GM21423 (cell line): ENCODE measurements at regions not wholly inside any gene's neighbourhood (a gene's known extent, or its start where the extent isn't known, plus 50 kb on each side); places are given as distances from the start of the nearest gene placed in this dataset.
"Not testable (repeated sequence)": the region's sequence is repeated elsewhere in the genome, so short reads cannot be mapped to it uniquely, and the experiment has no call there.

Source experiments
- ATAC-seq: cut with Tn5 transposase; IDR thresholded peaks from one replicate; pipeline ENCODE4 v1.9.1; 2021; ENCODE audit warnings: mild to moderate bottlenecking, moderate library complexity; ENCODE audit not compliant: unreplicated experiment

DNA sequence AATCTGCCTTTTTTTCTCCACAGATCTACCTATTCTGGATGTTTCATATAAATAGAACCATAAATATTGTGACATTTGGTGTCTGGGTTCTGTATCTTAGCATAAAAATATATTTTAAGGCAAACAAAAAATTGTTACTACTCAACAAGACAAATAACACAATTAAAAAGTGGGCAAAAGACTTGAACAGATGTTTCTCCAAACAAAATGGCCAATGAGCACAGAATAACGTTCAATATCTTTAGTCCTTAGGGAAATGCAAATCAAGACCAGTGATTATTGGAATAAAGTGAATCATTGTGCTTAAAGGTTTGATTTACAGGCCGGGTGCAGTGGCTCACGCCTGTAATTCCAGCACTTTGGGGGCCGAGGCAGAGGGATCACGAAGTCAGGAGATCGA, 1331.3 kb downstream of the AACS start:
- ATAC-seq, result no peak

- ATAC-seq, result no peak
Observed at GRCh38 chr12:126397071-126397581, 1331.9 kb downstream of the AACS start.

DNA sequence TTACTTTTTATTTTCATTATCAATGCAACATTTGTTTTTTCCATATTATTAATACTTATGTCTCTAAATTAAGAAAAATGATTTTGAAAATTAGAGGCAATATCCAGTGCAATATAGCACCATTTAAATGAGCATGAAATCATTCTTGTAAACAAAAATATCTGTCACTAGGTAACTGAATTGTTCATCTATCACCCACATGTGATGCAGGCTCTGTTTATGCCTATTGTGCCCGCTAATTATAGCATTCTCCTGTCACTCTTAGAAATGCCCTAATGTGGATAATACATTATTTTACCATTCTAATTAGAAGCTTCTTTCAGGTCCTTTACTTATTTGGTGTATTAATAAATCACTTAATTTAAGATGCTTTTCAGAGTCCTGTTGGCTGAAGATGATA, 1332.4 kb downstream of the AACS start:
- ATAC-seq, result no peak

DNA sequence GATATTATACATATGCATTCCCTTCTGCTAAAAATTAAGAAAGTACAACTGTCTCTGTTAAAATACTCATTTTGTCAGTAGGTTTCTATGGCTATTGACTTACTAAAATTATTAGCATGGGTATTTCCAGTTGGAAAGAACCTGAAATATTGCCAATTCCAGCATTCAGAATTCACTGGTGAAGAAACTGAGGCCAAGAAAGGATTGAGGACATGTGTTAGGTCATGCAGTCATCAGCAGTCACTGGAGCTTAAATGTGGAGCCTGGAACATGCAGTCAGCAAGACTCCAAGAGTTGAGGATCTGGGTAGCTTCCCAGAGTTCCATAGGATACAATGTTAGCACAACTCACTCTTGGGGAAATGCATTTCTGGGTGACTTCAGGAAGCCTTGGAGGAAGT, 1335.6 kb downstream of the AACS start:
- no peak for ATAC-seq

- no peak for ATAC-seq
Observed at GRCh38 chr12:126404293-126404881, 1339.2 kb downstream of the AACS start.

DNA sequence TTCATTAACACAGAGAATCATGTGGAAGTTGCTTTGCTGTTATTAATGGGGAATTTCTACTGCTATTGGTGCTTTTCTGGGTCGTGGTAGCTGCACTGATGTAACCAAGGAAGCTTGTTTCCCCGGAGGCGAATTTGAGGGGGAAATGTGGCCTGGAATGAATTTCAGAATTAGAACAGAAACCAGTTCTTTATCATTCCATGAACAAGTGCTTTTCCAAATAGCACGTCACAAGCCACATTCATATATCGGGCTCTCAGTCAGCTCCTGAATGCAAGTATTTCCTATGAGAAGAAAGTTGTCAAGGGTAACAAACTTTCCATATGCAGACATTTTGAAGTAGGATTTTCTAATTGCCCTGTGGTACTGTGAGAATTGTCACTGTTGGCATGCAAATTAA, 1353.2 kb downstream of the AACS start:
- no peak for ATAC-seq

DNA sequence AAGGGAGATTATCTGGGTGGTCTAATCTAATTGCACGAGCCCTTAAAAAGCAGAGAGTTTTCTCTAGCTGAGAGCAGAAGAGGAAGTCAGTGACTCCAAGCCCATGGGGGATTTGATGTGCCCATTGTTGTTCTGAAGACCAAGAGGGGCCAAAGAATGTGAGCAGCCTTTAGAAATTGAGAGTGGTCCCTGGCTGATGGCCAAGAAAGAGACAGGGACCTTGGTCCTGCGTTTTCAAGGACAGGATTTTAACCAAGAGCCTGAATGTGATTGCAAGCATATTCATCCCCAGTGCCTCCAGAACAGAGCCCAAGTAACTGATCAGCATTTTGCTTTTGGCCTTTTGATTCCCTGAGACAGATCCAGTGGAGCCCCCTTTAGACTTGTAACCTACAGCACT, 1353.9 kb downstream of the AACS start:
- no peak for ATAC-seq

- ATAC-seq, result no peak
Observed at GRCh38 chr12:126424696-126425095, 1359.5 kb downstream of the AACS start.

- ATAC-seq, result no peak
Observed at GRCh38 chr12:126425264-126425663, 1360.0 kb downstream of the AACS start.

GRCh38 chr12:126428769-126429168, 1363.5 kb downstream of the AACS start:
- no peak for ATAC-seq

DNA sequence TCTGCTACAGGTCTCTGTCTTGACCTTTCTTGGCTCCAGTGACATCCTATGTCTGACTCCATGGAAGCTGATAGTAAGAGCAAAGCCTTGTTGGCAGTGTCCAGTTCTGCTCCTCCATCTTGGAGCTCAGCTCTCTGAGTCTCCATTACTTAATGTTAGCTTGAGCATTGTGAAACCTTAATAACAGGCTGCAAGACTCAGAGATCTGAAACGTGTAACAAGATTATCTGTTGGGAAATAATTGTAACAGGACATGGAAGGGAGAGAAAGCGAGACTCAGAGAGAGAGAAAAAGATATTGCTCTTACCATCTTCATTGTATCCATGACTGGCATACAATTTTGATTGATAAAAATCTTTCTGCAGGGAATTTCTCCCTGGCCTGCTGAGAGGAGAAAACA, 1365.7 kb downstream of the AACS start:
- no peak for ATAC-seq

GRCh38 chr12:126431767-126432166, 1366.5 kb downstream of the AACS start:
- no peak for ATAC-seq

DNA sequence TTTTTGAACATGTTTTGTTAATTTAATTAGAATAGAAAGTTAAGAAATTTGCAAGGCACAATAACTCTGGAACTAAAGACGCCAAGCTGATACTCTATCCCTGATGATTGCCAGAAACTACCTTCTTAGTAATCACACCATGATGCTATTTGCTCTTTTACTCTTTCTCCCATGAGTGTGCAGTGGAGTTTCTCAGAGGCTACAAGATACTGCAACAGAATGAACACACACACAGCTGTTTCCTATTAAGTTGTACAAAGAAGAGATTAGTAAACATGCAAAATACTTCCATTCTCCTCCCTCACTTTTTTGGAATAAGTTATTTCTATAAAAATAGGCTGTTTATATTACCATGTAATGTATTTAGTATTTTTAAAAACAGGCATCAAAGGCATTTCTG, 1367.5 kb downstream of the AACS start:
- ATAC-seq, result no peak

DNA sequence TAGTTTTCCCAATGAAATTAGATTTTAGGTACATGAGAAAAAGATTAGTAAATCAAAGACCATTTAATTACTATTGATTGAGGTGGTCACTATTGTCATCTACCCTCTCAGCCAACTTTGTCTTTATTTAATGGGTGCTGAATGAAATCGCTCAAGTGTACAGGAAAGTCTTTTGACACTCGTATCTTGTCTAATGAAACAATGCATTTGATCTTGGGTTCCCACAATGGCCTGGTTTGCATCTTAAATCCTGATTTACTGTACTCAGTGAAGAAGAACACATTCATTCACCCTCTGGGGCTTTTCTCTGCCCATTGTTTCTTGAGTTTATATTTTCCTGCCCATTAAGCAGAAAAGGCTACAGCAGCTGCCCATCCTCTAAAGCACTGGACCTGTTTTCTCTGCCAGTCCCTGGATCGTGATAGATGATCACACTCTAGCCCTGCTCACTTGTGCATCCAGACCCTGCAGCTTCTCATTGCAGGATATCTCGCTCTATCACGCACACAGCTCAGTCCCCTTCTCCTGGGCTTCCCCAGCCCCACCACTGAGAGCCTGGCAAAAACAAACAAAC, 1369.3 kb downstream of the AACS start:
- ATAC-seq, result no peak

- no peak for ATAC-seq
Observed at GRCh38 chr12:126436041-126436440, 1370.8 kb downstream of the AACS start.

GRCh38 chr12:126437934-126438333, 1372.7 kb downstream of the AACS start:
- no peak for ATAC-seq

DNA sequence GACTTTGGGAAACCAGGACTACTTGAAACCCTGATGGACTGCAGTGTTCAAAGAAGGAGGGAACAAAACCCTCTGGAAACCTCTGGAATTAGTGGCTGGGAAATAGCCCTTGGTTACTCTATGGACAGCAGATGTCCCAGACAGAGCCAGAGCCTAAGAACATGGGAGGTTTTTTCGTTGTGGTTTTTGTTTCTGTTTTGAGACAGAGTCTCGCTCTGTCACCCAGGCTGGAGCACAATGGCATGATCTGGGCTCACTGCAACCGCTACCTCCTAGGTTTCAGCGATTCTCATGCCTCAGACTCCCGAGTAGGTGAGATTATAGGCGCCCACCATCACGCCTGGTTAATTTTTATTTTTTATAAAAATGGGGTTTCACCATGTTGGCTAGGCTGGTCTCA, 1378.7 kb downstream of the AACS start:
- ATAC-seq, result no peak

DNA sequence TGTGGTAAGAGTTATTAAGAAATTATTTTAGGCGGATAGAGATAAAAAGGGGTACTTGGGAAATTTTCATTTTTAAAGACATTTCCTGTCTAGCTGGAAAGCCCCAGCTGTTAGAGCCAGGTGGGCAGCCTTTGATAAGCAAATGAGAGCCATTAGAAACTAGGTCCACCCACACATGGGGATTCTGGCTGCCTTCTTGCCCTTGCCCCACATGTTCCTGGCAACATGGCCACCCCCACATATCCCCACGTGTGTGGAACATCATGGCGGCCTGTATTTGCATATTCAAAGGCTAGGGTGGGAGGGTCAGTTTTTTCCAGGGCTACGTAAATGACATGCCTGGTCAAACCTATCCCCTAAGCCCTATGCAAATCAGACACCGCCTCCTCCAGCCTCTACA, 1382.1 kb downstream of the AACS start:
- no peak for ATAC-seq

GRCh38 chr12:126451809-126452208, 1386.6 kb downstream of the AACS start:
- ATAC-seq, result no peak

GRCh38 chr12:126452686-126453085, 1387.5 kb downstream of the AACS start:
- not testable (repeated sequence) for ATAC-seq

DNA sequence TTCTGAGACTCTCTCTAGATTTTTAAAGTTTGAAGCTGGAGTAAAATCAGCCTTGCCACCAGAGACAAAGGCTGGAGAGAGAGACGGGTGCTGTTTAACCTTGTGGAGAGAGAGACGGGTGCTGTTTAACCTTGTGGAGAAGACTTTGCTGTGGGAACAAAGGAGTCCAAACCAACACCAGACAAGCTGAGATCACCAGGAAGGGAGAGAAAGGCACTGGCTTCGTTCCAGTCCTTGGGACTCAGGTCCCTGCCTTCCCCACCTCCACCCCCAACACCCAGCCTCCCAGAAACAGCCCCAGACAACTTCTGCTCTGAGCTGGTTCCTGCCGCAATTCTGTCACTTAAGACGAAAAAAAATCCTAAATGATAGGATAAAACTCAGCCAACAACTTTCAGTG, 1389.3 kb downstream of the AACS start:
- no peak for ATAC-seq

- ATAC-seq, result no peak
Observed at GRCh38 chr12:126457776-126458175, 1392.5 kb downstream of the AACS start.

- ATAC-seq, result no peak
Observed at GRCh38 chr12:126464153-126464552, 1398.9 kb downstream of the AACS start.
